ENCODE measurements at regions not wholly inside any gene's neighbourhood (a gene's known extent, or its start where the extent isn't known, plus 50 kb on each side); places are given as distances from the start of the nearest gene placed in this dataset.

DNA sequence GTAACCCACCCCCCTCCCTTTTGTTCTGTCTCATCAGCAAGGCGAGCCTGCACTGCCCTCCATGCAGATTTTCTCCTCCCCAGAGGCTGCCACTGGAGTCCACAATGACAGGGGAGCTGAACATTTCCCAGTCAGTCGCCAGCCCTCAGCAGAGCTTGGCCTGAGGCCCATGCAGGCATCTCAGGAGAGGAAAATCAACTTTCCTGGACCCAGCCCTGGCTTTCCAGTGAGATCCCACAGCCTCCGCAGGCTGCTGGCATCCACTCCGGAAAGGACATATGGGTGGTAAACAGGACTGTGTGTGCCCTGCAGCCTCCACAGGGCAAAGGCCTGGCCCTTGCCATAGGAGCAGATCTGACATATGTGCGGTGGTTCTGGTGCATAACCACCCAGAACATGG lies 253.8 kb downstream of the TNS1 start:
- no peak overlapping the region for H3K27ac ChIP-seq (ENCODE audit: low read length)
- no peak overlapping the region for H3K9ac ChIP-seq (ENCODE audit: low read depth, low read length)
- peaks cover 6% of the 10 kb centered on the region for H3K27me3 ChIP-seq (ENCODE audit: insufficient read depth, low read length, poor library complexity)
- TF ChIP-seq, protein P1, sequence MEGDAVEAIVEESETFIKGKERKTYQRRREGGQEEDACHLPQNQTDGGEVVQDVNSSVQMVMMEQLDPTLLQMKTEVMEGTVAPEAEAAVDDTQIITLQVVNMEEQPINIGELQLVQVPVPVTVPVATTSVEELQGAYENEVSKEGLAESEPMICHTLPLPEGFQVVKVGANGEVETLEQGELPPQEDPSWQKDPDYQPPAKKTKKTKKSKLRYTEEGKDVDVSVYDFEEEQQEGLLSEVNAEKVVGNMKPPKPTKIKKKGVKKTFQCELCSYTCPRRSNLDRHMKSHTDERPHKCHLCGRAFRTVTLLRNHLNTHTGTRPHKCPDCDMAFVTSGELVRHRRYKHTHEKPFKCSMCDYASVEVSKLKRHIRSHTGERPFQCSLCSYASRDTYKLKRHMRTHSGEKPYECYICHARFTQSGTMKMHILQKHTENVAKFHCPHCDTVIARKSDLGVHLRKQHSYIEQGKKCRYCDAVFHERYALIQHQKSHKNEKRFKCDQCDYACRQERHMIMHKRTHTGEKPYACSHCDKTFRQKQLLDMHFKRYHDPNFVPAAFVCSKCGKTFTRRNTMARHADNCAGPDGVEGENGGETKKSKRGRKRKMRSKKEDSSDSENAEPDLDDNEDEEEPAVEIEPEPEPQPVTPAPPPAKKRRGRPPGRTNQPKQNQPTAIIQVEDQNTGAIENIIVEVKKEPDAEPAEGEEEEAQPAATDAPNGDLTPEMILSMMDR (IDR thresholded peaks at IDR 0.05; ENCODE audit: borderline replicate concordance, extremely low read depth, low read length, poor library complexity, severe bottlenecking), result no peak
- no peak for TF ChIP-seq EZH2 (IDR thresholded peaks at IDR 0.05; ENCODE audit: borderline replicate concordance, low read depth, low read length, severe bottlenecking)
- H3K4me3 ChIP-seq (ENCODE audit: low read depth in 1 of 2, low read length in 2 of 2), result no peak overlapping the region
- no peaks in the 10 kb centered on the region for H3K9me3 ChIP-seq (ENCODE audit: insufficient read depth, low read length, severe bottlenecking)
- no peak overlapping the region for H3K4me2 ChIP-seq (ENCODE audit: insufficient read depth, low read length)
- DNase-seq, result no peak
- no peaks in the 10 kb centered on the region for H3K79me2 ChIP-seq (ENCODE audit: insufficient read depth, low read length)
- no peaks in the 10 kb centered on the region for H3K36me3 ChIP-seq (ENCODE audit: insufficient read depth, low read length)
- no peaks in the 10 kb centered on the region for H3K4me1 ChIP-seq (ENCODE audit: insufficient read depth, low read length)
- ATAC-seq (ENCODE audit: insufficient read depth, low read depth), result no peak
- H4K20me1 ChIP-seq (ENCODE audit: insufficient read depth, low read length), result no peaks in the 10 kb centered on the region; the same call in 1 of the 2 replicates
- no peak overlapping the region for H2AFZ ChIP-seq (ENCODE audit: low read depth, low read length)

GRCh38 chr2:217746808-217747207 lies 256.0 kb downstream of the TNS1 start:
- Histone ChIP-seq H3K36me3 (ENCODE audit: insufficient read depth, low read length) (no peaks in the 10 kb centered on the region), H4K20me1 (ENCODE audit: insufficient read depth, low read length) (no peaks in the 10 kb centered on the region; the same call in 1 of the 2 replicates), H3K4me3 (ENCODE audit: low read depth in 1 of 2, low read length in 2 of 2) (no peak overlapping the region), H3K4me2 (ENCODE audit: insufficient read depth, low read length) (no peak overlapping the region), H3K27ac (ENCODE audit: low read length) (no peak overlapping the region), H3K9ac (ENCODE audit: low read depth, low read length) (no peak overlapping the region), H3K4me1 (ENCODE audit: insufficient read depth, low read length) (no peaks in the 10 kb centered on the region), H3K9me3 (ENCODE audit: insufficient read depth, low read length, severe bottlenecking) (no peaks in the 10 kb centered on the region), H3K79me2 (ENCODE audit: insufficient read depth, low read length) (no peaks in the 10 kb centered on the region), H3K27me3 (ENCODE audit: insufficient read depth, low read length, poor library complexity) (peaks cover 2% of the 10 kb centered on the region), H2AFZ (ENCODE audit: low read depth, low read length) (no peak overlapping the region)
- ATAC-seq (ENCODE audit: insufficient read depth, low read depth) (no peak), DNase-seq (no peak)
- TF ChIP-seq, protein P1 (IDR thresholded peaks at IDR 0.05; ENCODE audit: borderline replicate concordance, extremely low read depth, low read length, poor library complexity, severe bottlenecking), result no peak
- no peak for TF ChIP-seq EZH2 (IDR thresholded peaks at IDR 0.05; ENCODE audit: borderline replicate concordance, low read depth, low read length, severe bottlenecking)

DNA sequence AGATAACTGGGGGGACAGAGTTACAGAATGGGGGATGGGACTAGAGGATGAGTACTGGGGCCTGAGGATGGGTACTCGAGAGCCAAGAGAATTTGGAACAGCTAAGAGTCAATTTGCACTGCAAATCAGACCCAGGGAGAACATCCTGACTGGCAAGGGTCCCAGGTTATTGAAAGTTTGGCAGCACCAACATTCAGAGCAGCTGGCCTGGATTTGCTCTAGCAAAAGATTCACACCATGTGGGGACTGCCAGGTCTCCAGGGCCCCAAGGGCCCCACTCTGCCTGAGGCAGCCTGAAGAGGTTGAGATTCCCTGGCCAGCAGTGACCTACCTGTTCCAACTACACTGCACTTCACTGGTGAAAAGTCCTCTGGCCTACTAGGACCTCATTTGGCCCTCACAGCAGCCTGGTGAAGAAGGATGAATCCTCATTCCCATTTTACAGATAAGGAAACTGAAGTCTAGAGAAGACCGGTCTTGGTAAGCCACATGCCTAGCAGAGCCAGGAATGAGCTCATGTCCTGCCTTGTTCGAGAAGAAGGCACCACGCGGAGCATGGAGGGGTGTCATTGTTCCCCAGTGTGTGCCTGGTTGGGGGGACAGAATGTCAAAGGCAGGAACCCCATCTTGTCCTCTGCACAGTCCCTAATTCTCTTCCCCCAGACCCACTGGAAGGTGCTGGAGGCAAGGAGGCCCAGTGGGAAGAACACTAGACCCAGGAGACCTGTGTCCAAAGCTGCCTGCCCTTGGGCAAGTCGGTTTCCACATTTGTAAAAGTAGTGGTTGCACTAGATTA lies 258.6 kb downstream of the TNS1 start:
- Histone ChIP-seq H3K4me1 (ENCODE audit: insufficient read depth, low read length) (no peaks in the 10 kb centered on the region), H2AFZ (ENCODE audit: low read depth, low read length) (no peak overlapping the region), H3K4me2 (ENCODE audit: insufficient read depth, low read length) (no peak overlapping the region), H3K27ac (ENCODE audit: low read length) (no peak overlapping the region), H3K27me3 (ENCODE audit: insufficient read depth, low read length, poor library complexity) (peaks cover 14% of the 10 kb centered on the region), H4K20me1 (ENCODE audit: insufficient read depth, low read length) (no peaks in the 10 kb centered on the region; the same call in 1 of the 2 replicates), H3K9me3 (ENCODE audit: insufficient read depth, low read length, severe bottlenecking) (no peaks in the 10 kb centered on the region), H3K79me2 (ENCODE audit: insufficient read depth, low read length) (no peaks in the 10 kb centered on the region), H3K9ac (ENCODE audit: low read depth, low read length) (no peak overlapping the region), H3K4me3 (ENCODE audit: low read depth in 1 of 2, low read length in 2 of 2) (no peak overlapping the region), H3K36me3 (ENCODE audit: insufficient read depth, low read length) (no peaks in the 10 kb centered on the region)
- DNase-seq (no peak), ATAC-seq (ENCODE audit: insufficient read depth, low read depth) (no peak)
- no peak for TF ChIP-seq EZH2 (IDR thresholded peaks at IDR 0.05; ENCODE audit: borderline replicate concordance, low read depth, low read length, severe bottlenecking)
- TF ChIP-seq, protein P1 (IDR thresholded peaks at IDR 0.05; ENCODE audit: borderline replicate concordance, extremely low read depth, low read length, poor library complexity, severe bottlenecking), result no peak
